SW480 (cell line): ENCODE measurements at regions not wholly inside any gene's neighbourhood (a gene's known extent, or its start where the extent isn't known, plus 50 kb on each side); places are given as distances from the start of the nearest gene placed in this dataset.

Experiments
- DNase-seq: peaks from one replicate; pipeline ENCODE4 v3.0.0-alpha.2; 2016; ENCODE audit warnings: low spot score

- no peak for DNase-seq
Measured at GRCh38 chr9:16025627-16026026, 472.8 kb downstream of the CCDC171 start.

- no peak for DNase-seq
Measured at GRCh38 chr9:16026886-16027285, 474.0 kb downstream of the CCDC171 start.

DNA sequence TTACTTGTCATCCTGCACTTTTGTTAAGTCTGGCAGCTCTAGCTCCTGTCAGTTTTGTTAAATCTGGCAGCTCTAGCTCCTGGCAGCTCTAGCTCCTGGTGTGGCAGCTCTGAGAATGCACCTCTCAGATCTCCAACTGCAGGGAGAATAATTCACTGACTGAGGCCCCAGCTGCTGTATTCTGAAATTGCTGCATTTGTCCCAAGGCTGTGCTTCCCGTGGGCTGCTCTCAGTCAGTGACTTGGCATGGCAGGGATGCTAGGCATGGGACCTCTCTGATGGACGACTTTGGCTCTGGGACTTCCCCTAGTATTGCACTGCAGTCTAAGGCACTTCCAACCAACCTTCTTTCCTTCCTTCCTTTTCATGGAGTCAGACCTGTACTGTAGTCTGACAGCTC is 475.7 kb downstream of the CCDC171 start:
- no peak for DNase-seq

- no peak for DNase-seq
Measured at GRCh38 chr9:16029046-16029615, 476.3 kb downstream of the CCDC171 start.

- DNase-seq: no peak
Measured at GRCh38 chr9:16029796-16030363, 477.0 kb downstream of the CCDC171 start.

DNA sequence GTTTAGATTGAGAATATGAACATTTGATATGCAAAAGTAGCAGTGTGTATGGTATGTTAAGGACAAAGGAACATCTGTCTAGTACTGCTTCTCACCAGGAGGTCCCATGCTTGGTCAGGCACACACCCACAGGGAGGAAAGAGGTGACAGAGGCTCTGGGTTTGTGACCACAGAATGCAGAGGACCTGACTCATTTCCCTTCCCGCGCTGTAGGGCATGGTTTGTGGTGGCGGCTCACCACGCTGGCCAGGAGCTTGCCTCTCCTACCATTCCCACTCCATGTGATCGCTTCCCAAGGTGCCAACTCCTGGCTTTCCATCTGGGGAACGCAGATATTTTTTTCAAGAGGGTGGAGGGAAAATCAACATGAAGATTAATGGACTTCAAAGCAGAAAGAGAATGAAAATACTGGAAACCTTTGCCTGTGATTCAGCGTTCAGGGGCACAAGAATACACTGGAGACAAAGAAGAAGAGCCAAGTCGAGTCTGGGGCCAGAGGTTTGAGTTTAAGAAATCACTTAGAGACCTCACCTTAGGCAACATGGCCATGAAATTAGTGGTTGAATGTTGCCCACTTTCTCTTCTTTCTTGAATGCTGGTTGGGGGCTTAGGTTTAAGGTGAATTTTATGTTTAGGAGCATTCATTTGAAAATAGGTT is 477.8 kb downstream of the CCDC171 start:
- DNase-seq: peak; percentile 97

GRCh38 chr9:16031486-16031885 is 478.6 kb downstream of the CCDC171 start:
- peak; percentile 18 for DNase-seq

GRCh38 chr9:16031971-16032370 is 479.1 kb downstream of the CCDC171 start:
- DNase-seq: no peak

DNA sequence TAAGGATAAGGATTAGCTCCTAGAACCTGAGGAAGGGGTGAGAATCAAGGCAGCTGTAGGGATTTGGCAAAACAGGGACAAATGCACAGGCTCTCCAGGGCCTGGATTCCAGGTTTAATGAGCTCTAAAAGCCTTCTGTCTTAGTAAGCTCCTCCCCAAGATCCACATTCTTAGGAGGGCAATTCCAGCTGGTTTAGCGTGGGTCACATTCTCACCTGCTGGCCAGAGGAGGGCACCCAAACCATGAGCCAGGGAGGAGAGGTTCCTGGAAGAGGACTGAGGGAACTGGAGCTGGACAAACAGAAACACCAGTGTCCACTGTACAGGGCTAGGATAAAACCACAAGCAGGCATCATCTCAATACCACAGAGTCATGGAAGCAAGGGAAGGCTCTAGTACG is 480.0 kb downstream of the CCDC171 start:
- peak; percentile 22 for DNase-seq

DNA sequence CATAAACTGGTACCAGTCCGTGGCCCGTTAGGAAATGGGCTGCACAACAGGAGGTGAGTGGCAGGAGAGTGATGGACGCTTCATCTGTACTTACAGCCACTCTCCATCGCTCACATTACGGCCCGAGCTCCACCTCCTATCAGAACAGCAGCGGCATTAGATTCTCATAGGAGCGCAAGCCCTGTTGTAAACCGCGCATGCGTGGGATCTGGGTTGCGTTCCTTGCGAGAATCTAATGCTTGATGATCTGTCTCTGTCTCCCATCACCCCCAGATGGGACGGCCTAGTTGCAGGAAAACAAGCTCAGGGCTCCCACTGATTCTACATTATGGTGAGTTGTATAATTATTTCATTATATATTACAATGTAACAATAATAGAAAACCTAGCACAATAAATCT is 480.4 kb downstream of the CCDC171 start:
- DNase-seq: no peak

DNA sequence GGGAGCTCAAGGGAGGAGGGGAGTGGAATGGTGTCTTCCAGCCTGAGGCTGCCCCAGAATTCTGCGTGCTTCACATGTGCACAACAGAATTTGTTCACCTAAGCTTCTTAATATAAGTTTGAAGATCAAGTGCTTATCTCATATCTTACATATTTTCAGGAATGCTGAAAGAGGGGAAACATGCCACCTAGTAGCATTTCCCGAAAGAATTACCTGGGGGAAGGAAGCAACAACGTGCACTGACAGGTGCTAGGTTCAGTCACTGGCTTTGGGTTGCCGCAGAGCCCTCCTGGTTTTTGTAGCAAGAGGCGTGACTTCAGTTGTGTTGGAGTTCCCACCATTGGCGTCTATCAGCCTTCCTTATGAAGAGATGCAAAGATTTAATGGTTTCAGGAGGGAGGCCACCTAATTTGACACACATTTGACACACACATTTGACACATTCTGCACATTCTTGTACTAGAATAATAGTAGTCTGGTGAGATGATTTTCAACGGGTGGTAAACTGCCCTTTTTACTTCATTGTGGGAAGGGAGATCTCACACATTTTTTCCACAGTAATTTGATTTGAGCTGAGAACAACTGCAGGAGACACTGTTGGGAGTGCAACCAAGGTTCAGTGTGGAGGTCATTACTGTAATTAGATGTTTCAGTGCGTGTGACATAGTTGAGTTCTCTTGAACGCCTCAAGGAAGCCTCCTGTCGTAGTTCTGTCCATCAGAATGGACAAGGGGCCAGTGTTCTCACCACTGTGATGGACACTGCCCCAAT is 481.3 kb downstream of the CCDC171 start:
- DNase-seq: no peak

- no peak for DNase-seq
Measured at GRCh38 chr9:16039218-16039987, 486.6 kb downstream of the CCDC171 start.

DNA sequence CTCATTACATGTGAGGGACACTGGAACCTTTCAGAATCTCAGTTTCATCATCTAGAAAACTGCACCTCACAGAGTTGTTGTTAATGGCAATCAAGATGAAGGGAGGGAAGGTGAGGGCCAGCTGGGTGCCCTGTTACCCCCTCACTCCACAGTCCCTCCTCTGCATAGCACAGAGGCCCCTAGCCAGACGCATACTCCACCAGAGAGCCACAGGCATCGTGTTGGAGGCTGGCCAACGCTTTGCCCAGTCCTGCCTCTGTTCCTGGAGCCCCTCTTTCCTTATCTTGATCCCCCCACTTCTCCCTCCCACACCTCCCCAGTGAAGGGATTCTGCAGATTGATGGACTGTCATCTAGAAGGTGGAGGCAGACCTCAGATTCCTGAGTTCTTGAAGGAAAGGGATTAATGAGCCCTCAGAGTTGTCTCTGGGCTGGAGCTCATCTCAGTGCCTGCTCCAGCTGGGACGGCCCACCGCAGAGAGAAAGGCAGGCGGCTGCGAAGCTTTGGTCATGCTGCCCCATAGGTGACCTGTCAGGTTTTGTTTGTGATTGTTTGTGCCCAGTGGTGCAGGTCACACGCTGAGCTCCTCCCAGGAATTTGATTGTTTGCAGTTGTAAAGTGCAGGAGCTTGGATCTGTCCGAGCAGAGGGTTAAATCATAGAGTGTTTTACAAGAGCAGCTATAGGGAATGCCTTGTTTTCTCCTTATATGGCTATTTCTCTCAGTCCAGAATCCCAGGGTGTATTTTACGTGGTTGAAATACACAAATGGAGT is 487.3 kb downstream of the CCDC171 start:
- peak; percentile 47 for DNase-seq

- no peak for DNase-seq
Measured at GRCh38 chr9:16043756-16044578, 491.1 kb downstream of the CCDC171 start.

DNA sequence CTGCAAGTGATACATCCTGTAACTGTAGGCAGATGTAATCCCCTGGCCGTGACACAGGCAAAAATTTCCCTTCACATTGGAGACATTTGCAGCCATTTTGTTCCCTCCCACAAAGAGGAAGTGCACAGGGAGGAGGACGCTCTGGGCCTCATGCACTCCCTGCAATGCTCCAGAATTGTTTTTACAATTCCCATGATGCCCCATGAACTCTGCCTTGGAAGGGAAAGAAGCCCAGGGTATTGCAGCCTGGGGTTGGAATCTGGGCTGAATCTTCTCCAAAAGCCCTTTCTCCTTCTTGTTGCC is 491.7 kb downstream of the CCDC171 start:
- DNase-seq: no peak

DNA sequence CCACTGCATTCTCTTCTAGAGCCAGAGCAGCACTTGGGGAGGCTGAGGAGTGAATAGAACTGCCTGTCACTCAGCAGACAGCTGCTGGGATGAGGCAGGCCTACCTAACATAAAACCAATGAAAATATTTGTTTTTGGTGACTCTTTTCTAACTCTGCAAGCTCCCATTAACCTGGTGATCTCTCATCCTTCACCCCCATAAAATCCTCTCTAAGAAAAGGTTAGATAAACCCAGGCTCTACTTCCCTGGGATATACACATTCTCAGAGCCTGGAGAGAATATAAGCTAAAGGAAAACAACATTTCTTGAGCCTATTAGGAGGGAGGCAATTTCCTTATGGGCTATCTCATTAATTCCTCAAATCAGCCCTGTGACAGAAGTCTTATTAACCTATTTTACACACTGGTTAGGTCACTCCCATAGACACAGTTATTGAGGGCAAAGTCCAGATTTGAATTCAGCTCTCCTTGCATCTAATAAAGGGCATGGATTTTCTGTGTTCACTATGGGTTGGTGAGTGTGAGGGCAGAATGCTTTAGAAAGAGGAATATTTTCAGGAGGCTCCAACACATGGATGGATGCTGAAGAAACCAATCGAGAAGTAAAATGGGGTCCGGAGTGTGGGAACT is 492.9 kb downstream of the CCDC171 start:
- DNase-seq: no peak

DNA sequence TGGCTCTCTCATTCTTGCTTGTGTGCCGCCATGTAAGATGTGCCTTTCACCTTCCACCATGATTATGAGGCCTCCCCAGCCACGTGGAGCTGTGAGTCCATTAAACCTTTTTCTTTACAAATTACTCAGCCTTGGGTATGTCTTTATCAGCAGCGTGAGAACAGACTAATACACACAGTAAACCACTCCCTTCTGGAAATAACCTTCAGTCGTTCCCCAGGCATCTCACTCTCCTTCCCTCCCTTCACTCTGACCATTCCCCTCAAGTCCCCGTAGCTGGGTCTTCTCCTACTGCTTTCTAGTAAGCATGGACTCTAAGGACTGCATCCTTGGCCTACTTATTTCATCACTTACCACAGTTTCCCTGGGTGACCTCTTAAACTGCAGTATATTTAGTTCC is 493.9 kb downstream of the CCDC171 start:
- no peak for DNase-seq

DNA sequence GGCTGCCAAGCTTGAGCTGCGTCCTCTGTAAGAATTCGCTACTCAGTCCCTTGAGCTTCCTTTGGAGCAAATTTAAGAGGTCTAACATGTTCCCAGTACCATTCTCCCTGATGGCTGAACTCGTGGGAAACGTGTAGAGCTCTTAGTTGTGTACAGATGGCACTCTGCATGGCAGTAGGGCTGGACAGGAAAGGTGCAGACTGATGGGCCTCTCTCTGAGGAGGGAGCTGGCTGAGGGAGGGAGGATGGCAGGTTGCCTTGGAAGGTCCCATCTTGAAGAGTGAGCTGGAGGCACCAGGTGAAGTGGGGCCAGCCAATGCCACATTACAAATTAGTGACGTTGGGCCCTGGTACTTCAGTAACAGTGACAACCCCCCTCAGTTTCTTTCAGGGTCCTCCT is 495.3 kb downstream of the CCDC171 start:
- no peak for DNase-seq

DNA sequence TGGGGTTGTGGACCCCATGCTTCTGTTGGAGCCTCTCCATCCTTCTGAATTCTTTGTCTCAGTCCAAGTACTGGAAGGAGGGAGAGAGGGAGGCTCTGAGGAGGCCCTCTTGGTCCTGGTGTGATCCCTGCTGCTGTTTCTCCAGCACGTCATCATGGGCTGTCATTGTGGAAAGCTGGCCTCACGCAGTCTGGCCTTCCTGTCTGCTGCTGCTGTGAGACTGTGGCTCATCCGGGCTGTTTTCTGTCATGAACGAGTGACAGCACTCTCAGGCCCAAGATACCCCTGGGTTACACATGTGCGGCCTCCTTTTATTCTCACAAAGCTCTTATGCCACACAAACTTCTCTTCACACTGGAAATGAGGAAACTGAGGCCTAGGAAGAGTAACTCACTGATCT is 499.3 kb downstream of the CCDC171 start:
- no peak for DNase-seq

- DNase-seq: no peak
Measured at GRCh38 chr9:16052757-16053530, 500.1 kb downstream of the CCDC171 start.
